PC-3 (cell line): ENCODE measurements at regions not wholly inside any gene's neighbourhood (a gene's known extent, or its start where the extent isn't known, plus 50 kb on each side); places are given as distances from the start of the nearest gene placed in this dataset.

Experiments
- CTCF ChIP-seq: fragments of 300-600 bp; sonication (generic); conservative IDR thresholded peaks from 2 replicates; pipeline ENCODE4 v1.5.1; 2017; ENCODE audit warnings: antibody characterized with exemption, low read depth, mild to moderate bottlenecking, low read length
- EZH2 ChIP-seq: fragments of 300-600 bp; sonication (generic); IDR thresholded peaks from one replicate; pipeline ENCODE4 v1.6.1; 2017; ENCODE audit warnings: antibody characterized with exemption, mild to moderate bottlenecking, low read length; ENCODE audit not compliant: unreplicated experiment
- EZH2phosphoT487 ChIP-seq: fragments of 300-600 bp; sonication (generic); IDR thresholded peaks from 2 replicates; pipeline ENCODE4 v1.6.1; 2018; ENCODE audit warnings: mild to moderate bottlenecking, antibody characterized with exemption, low read length, borderline replicate concordance

GRCh38 chr4:128357286-128357685 lies 69.7 kb upstream of the PGRMC2 start:
- TF ChIP-seq CTCF (no peak), EZH2 (no peak), EZH2phosphoT487 (no peak)
